ENCODE measurements at regions not wholly inside any gene's neighbourhood (a gene's known extent, or its start where the extent isn't known, plus 50 kb on each side); places are given as distances from the start of the nearest gene placed in this dataset.
"Not testable (repeated sequence)": the region's sequence is repeated elsewhere in the genome, so short reads cannot be mapped to it uniquely, and the experiment has no call there.

- TF ChIP-seq CTCF (conservative IDR thresholded peaks at IDR 0.05; ENCODE audit: low read depth, low read length) = no peak
- no peak overlapping the region for H3K4me3 ChIP-seq (ENCODE audit: low read length)
- DNase-seq (ENCODE audit: low read depth) = no peak
These were observed 126.0 kb downstream of the ABCC12 start for GRCh38 chr16:48029768-48030167.

GRCh38 chr16:48025359-48025758 lies 130.4 kb downstream of the ABCC12 start:
- DNase-seq (ENCODE audit: low read depth) = no peak
- H3K4me3 ChIP-seq (ENCODE audit: low read length) = no peak overlapping the region
- TF ChIP-seq CTCF (conservative IDR thresholded peaks at IDR 0.05; ENCODE audit: low read depth, low read length) = no peak

GRCh38 chr16:48024042-48024441 lies 131.8 kb downstream of the ABCC12 start:
- DNase-seq (ENCODE audit: low read depth) = no peak
- no peak for TF ChIP-seq CTCF (conservative IDR thresholded peaks at IDR 0.05; ENCODE audit: low read depth, low read length)
- no peak overlapping the region for H3K4me3 ChIP-seq (ENCODE audit: low read length)

DNA sequence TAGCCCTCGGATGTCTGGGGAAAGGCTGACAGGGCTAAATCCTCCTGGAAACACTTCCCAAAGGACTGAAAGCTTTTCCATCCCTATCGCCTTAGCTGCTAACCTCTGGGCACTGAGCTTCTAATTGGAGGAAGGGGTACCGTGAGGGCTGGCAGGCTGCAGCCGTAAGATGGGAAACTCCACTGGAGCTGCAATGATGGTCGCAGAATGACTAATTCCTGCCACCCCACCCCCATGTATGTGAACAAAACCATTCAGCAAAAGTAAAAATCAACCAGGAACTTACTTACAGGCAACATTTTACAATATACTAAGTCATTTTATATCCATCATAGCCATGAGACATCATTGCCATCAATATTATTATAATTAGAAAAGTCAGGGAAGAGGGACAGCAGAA lies 133.3 kb downstream of the ABCC12 start:
- TF ChIP-seq CTCF (conservative IDR thresholded peaks at IDR 0.05; ENCODE audit: low read depth, low read length) = no peak
- no peak for DNase-seq (ENCODE audit: low read depth)
- H3K4me3 ChIP-seq (ENCODE audit: low read length) = no peak overlapping the region

DNA sequence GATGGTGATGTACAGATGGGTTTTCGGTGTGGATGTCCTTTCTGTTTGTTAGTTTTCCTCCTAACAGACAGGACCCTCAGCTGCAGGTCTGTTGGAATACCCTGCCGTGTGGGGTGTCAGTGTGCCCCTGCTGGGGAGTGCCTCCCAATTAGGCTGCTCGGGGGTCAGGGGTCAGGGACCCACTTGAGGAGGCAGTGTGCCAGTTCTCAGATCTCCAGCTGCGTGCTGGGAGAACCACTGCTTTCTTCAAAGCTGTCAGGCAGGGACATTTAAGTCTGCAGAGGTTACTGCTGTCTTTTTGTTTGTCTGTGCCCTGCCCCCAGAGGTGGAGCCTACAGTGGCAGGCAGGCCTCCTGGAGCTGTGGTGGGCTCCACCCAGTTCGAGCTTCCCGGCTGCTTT lies 135.2 kb downstream of the ABCC12 start:
- not testable (repeated sequence) for DNase-seq (ENCODE audit: low read depth); H3K4me3 ChIP-seq (ENCODE audit: low read length)

- no peak overlapping the region for H3K4me3 ChIP-seq (ENCODE audit: low read length)
- DNase-seq (ENCODE audit: low read depth) = no peak
- TF ChIP-seq CTCF (conservative IDR thresholded peaks at IDR 0.05; ENCODE audit: low read depth, low read length) = no peak
These were observed 141.3 kb downstream of the ABCC12 start for GRCh38 chr16:48014349-48015135.

DNA sequence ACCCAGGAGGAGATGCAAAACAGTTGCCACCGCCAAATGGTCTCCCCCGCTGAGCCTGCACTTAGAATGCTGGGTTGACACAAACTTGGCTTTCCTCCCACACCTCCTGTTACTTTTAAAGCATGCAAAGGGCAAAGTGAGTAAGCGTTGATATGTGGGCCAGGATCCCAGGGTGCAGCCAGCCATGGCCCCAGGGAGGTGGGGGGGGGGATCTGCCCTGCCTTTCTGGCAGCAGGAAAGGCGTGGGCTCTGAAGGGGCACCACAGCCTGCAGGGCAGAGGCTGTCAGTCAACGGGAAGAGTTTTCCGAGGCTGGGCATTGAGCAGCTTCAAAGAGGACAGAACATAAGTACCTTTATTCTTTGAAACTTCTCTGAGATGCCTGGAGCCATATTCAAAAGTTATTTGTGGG lies 142.3 kb downstream of the ABCC12 start:
- DNase-seq (ENCODE audit: low read depth) = peak; percentile 11

More for the DNA sequence above, 142.3 kb downstream of the ABCC12 start:
- no peak for TF ChIP-seq CTCF (conservative IDR thresholded peaks at IDR 0.05; ENCODE audit: low read depth, low read length)
- H3K4me3 ChIP-seq (ENCODE audit: low read length) = no peak overlapping the region
